Esophagus squamous epithelium (tissue), 4 donors: ENCODE measurements at regions not wholly inside any gene's neighbourhood (a gene's known extent, or its start where the extent isn't known, plus 50 kb on each side); places are given as distances from the start of the nearest gene placed in this dataset.
"Not testable (repeated sequence)": the region's sequence is repeated elsewhere in the genome, so short reads cannot be mapped to it uniquely, and the experiment has no call there.

ENCODE experiments used
- POLR2A ChIP-seq, 4 donors: fragments of 450-650 bp; IDR thresholded peaks; one replicate each; pipeline ENCODE4 v1.6.1; 2017; ENCODE audit warnings: antibody characterized with exemption in 4 of 4, mild to moderate bottlenecking in 4 of 4, moderate library complexity in 3 of 4
- TF ChIP-seq, protein P1 (sequence below), 6 experiments: fragments of 450-650 bp in 4 of 6; fragments of 200-600 bp in 2 of 6; sonication (generic) in 2 of 6; IDR thresholded peaks; one replicate each; pipeline ENCODE4 v1.5.1; 2016 to 2019; ENCODE audit warnings: antibody characterized with exemption in 6 of 6, mild to moderate bottlenecking in 4 of 6, moderate library complexity in 4 of 6

DNA sequence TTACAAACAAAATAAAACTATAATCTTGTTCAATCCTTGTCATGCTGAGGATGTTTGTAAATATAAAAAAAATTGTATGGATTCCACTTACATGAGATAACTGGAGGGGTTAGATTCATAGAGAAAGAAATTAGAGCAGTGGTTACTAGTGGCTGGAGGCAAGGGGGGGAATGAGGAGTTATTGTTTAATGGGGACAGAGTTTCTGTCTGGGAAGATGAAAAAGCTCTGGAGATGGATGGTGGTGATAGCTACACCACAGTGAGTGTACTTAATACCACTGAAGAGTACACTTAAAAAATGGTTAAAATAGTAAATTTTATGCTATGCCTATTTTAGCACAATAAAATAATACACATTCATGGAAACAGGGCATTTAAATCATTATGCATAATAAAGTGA lies 247.5 kb upstream of the PLGLB2 start:
- TF ChIP-seq, protein P1, sequence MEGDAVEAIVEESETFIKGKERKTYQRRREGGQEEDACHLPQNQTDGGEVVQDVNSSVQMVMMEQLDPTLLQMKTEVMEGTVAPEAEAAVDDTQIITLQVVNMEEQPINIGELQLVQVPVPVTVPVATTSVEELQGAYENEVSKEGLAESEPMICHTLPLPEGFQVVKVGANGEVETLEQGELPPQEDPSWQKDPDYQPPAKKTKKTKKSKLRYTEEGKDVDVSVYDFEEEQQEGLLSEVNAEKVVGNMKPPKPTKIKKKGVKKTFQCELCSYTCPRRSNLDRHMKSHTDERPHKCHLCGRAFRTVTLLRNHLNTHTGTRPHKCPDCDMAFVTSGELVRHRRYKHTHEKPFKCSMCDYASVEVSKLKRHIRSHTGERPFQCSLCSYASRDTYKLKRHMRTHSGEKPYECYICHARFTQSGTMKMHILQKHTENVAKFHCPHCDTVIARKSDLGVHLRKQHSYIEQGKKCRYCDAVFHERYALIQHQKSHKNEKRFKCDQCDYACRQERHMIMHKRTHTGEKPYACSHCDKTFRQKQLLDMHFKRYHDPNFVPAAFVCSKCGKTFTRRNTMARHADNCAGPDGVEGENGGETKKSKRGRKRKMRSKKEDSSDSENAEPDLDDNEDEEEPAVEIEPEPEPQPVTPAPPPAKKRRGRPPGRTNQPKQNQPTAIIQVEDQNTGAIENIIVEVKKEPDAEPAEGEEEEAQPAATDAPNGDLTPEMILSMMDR (IDR thresholded peaks at IDR 0.05) = not testable (repeated sequence)
- not testable (repeated sequence) for TF ChIP-seq POLR2A (IDR thresholded peaks at IDR 0.05)
